Keratinocyte (primary cell): ENCODE measurements at regions not wholly inside any gene's neighbourhood (a gene's known extent, or its start where the extent isn't known, plus 50 kb on each side); places are given as distances from the start of the nearest gene placed in this dataset.

Experiments used
- DNase-seq: peaks from one replicate; pipeline ENCODE4 v3.0.0-alpha.2; 2011; ENCODE audit warnings: low read depth, missing footprints, low spot score
- FAIRE-seq: peaks from 2 replicates; lab custom pipeline; 2011; peaks lifted over from hg19 to GRCh38; lab: Jason Lieb, UNC
- H2AFZ ChIP-seq: 2 replicates; pipeline ENCODE4 v1.6.0; 2012; ENCODE audit warnings: low read length, control low read depth, inconsistent platforms; ENCODE audit not compliant: control insufficient read depth
- H3K27ac ChIP-seq: 2 replicates; pipeline ENCODE4 v1.5.1; 2011; ENCODE audit warnings: low read length; ENCODE audit not compliant: control insufficient read depth, insufficient read depth
- H3K27me3 ChIP-seq: 3 replicates; pipeline ENCODE4 v1.6.0; 2011; ENCODE audit warnings: low read length; ENCODE audit not compliant: control insufficient read depth, insufficient read depth; ENCODE audit errors: extremely low read depth
- H3K36me3 ChIP-seq, 2 experiments: 2 replicates in 1 of 2; 3 replicates in 1 of 2; pipeline ENCODE4 v1.5.1; 2011; ENCODE audit warnings: low read length in 2 of 2, mild to moderate bottlenecking in 1 of 2; ENCODE audit not compliant: control insufficient read depth in 2 of 2, insufficient read depth in 2 of 2; ENCODE audit errors: extremely low read depth in 1 of 2
- H3K4me1 ChIP-seq: 3 replicates; pipeline ENCODE4 v1.5.1; 2011; ENCODE audit warnings: low read length; ENCODE audit not compliant: control insufficient read depth, insufficient read depth; ENCODE audit errors: extremely low read depth
- H3K4me2 ChIP-seq: 3 replicates; pipeline ENCODE4 v1.6.0; 2011; ENCODE audit warnings: low read depth, low read length; ENCODE audit not compliant: control insufficient read depth, insufficient read depth; ENCODE audit errors: extremely low read depth
- H3K4me3 ChIP-seq, 3 experiments: fragments of 200-600 bp in 1 of 3; sonication (generic) in 1 of 3; 2 replicates in 2 of 3; 3 replicates in 1 of 3; pipeline ENCODE4 v1.5.1; 2011 to 2016; ENCODE audit warnings: low read length in 3 of 3, mild to moderate bottlenecking in 3 of 3, control low read depth in 2 of 3, inconsistent platforms in 1 of 3, low read depth in 1 of 3, mixed read lengths in 1 of 3, mixed run types in 1 of 3, moderate library complexity in 1 of 3; ENCODE audit not compliant: control insufficient read depth in 2 of 3, insufficient read depth in 2 of 3; ENCODE audit errors: extremely low read depth in 1 of 3
- H3K79me2 ChIP-seq: 2 replicates; pipeline ENCODE4 v1.6.0; 2012; ENCODE audit warnings: low read length; ENCODE audit not compliant: control insufficient read depth, insufficient read depth
- H3K9ac ChIP-seq: 3 replicates; pipeline ENCODE4 v1.6.0; 2011; ENCODE audit warnings: low read length; ENCODE audit not compliant: control insufficient read depth, insufficient read depth; ENCODE audit errors: extremely low read depth
- H3K9me1 ChIP-seq: 3 replicates; pipeline ENCODE4 v1.6.0; 2011; ENCODE audit warnings: low read length; ENCODE audit not compliant: control insufficient read depth, insufficient read depth; ENCODE audit errors: extremely low read depth
- H3K9me3 ChIP-seq: 2 replicates; pipeline ENCODE4 v1.5.1; 2012; ENCODE audit warnings: low read depth, low read length; ENCODE audit not compliant: control insufficient read depth
- H4K20me1 ChIP-seq: 3 replicates; pipeline ENCODE4 v1.6.0; 2011; ENCODE audit warnings: low read length; ENCODE audit not compliant: control insufficient read depth, insufficient read depth; ENCODE audit errors: extremely low read depth
- CTCF ChIP-seq, 3 experiments: IDR thresholded peaks in 1 of 3; conservative IDR thresholded peaks in 1 of 3; optimal IDR thresholded peaks in 1 of 3; 2 replicates in 2 of 3; 3 replicates in 1 of 3; pipeline versions ENCODE3 to v1.5.1; 2011; ENCODE audit warnings: low read length in 3 of 3, mild to moderate bottlenecking in 3 of 3, moderate library complexity in 2 of 3, control low read depth in 1 of 3, inconsistent platforms in 1 of 3; ENCODE audit not compliant: insufficient read depth in 2 of 3; ENCODE audit errors: extremely low read depth in 1 of 3
- EZH2 ChIP-seq: IDR thresholded peaks from one replicate; pipeline ENCODE4 v1.6.1; 2012; ENCODE audit warnings: inconsistent platforms, mild to moderate bottlenecking, low read length, moderate library complexity
- dilution Hi-C: fragments of 300-500 bp; cut with MboI; formaldehyde crosslinking; loops from one replicate; pipeline ENCODE4 v1.7.0; 2020; ENCODE audit warnings: low sequenced_read_pairs; ENCODE audit not compliant: extremely low pct_ligation_motif_present

- no peak overlapping the region for H3K27ac ChIP-seq
- no peaks in the 10 kb centered on the region for H3K79me2 ChIP-seq
- FAIRE-seq (no peak), DNase-seq (no peak)
- TF ChIP-seq EZH2, result no peak
- TF ChIP-seq CTCF (optimal IDR thresholded peaks at IDR 0.05 in 1 of 3, IDR thresholded peaks at IDR 0.05 in 1 of 3, conservative IDR thresholded peaks at IDR 0.05 in 1 of 3; ENCODE audit: extremely low read depth in 1 of 3, insufficient read depth in 2 of 3, low read length in 3 of 3), result no peak
- no peak overlapping the region for H3K9ac ChIP-seq
- H3K4me3 ChIP-seq, result no peak overlapping the region
- no peaks in the 10 kb centered on the region for H3K36me3 ChIP-seq
- no peak overlapping the region for H3K4me2 ChIP-seq
- no peak overlapping the region for H2AFZ ChIP-seq
- H3K27me3 ChIP-seq, result no peaks in the 10 kb centered on the region
- no peaks in the 10 kb centered on the region for H4K20me1 ChIP-seq
- H3K4me1 ChIP-seq, result peaks cover 5% of the 10 kb centered on the region
- no peaks in the 10 kb centered on the region for H3K9me3 ChIP-seq
- dilution Hi-C loops, result no loop called here
- no peaks in the 10 kb centered on the region for H3K9me1 ChIP-seq
Measured at GRCh38 chr4:114038762-114039387, 59.4 kb upstream of the ARSJ start.

GRCh38 chr4:114040319-114041116 lies 61.1 kb upstream of the ARSJ start:
- no peak for TF ChIP-seq CTCF (optimal IDR thresholded peaks at IDR 0.05 in 1 of 3, IDR thresholded peaks at IDR 0.05 in 1 of 3, conservative IDR thresholded peaks at IDR 0.05 in 1 of 3; ENCODE audit: extremely low read depth in 1 of 3, insufficient read depth in 2 of 3, low read length in 3 of 3)
- no peak for TF ChIP-seq EZH2
- DNase-seq, result no peak
- dilution Hi-C loops, result no loop called here
- no peaks in the 10 kb centered on the region for H3K79me2 ChIP-seq
- peak overlapping the region; percentile 8 for H3K4me2 ChIP-seq
- H4K20me1 ChIP-seq, result no peaks in the 10 kb centered on the region
- H2AFZ ChIP-seq, result peak overlapping the region; percentile 76
- peak; percentile 41 for FAIRE-seq
- H3K4me1 ChIP-seq, result peaks cover 5% of the 10 kb centered on the region
- H3K27me3 ChIP-seq, result no peaks in the 10 kb centered on the region
- no peak overlapping the region for H3K4me3 ChIP-seq
- H3K9ac ChIP-seq, result no peak overlapping the region
- H3K36me3 ChIP-seq, result no peaks in the 10 kb centered on the region
- no peaks in the 10 kb centered on the region for H3K9me1 ChIP-seq
- H3K27ac ChIP-seq, result peak overlapping the region; percentile 32
- no peaks in the 10 kb centered on the region for H3K9me3 ChIP-seq
